Ascending aorta (tissue), 2 donors: ENCODE measurements at regions not wholly inside any gene's neighbourhood (a gene's known extent, or its start where the extent isn't known, plus 50 kb on each side); places are given as distances from the start of the nearest gene placed in this dataset.

Experiments
- DNase-seq, 2 donors: peaks; one replicate each; pipeline ENCODE4 v3.0.0-alpha.2; 2019; ENCODE audit warnings: low spot score in 2 of 2
- H3K27ac ChIP-seq, 2 donors: fragments of 200-600 bp; sonication (generic); one replicate each; pipeline ENCODE4 v1.5.1; 2016 to 2017; ENCODE audit warnings: mild to moderate bottlenecking in 1 of 2
- H3K27me3 ChIP-seq: fragments of 200-600 bp; sonication (generic); one replicate; pipeline ENCODE4 v1.5.1; 2017
- H3K36me3 ChIP-seq, 2 donors: fragments of 200-600 bp; sonication (generic); one replicate each; pipeline ENCODE4 v1.5.1; 2016
- H3K4me1 ChIP-seq, 2 donors: fragments of 200-600 bp; sonication (generic); one replicate each; pipeline ENCODE4 v1.5.1; 2016 to 2017; ENCODE audit warnings: mild to moderate bottlenecking in 1 of 2
- H3K4me3 ChIP-seq, 2 donors: fragments of 200-600 bp; sonication (generic); one replicate each; pipeline ENCODE4 v1.5.1; 2016 to 2017; ENCODE audit warnings: mild to moderate bottlenecking in 1 of 2
- H3K9me3 ChIP-seq, 2 donors: fragments of 200-600 bp; sonication (generic); one replicate each; pipeline ENCODE4 v1.5.1; 2016
- intact Hi-C: fragments of 100-400 bp; cut with DNase I; formaldehyde crosslinking; loops from one replicate; pipeline ENCODE4 v1.15.1; 2023
- TF ChIP-seq, protein P1 (sequence below), 3 experiments: fragments of 200-600 bp in 2 of 3; fragments of 450-650 bp in 1 of 3; sonication (generic) in 2 of 3; IDR thresholded peaks; one replicate each; pipeline ENCODE4 v1.5.1; 2016 to 2019; ENCODE audit warnings: antibody characterized with exemption in 3 of 3, mild to moderate bottlenecking in 1 of 3, moderate library complexity in 1 of 3

DNA sequence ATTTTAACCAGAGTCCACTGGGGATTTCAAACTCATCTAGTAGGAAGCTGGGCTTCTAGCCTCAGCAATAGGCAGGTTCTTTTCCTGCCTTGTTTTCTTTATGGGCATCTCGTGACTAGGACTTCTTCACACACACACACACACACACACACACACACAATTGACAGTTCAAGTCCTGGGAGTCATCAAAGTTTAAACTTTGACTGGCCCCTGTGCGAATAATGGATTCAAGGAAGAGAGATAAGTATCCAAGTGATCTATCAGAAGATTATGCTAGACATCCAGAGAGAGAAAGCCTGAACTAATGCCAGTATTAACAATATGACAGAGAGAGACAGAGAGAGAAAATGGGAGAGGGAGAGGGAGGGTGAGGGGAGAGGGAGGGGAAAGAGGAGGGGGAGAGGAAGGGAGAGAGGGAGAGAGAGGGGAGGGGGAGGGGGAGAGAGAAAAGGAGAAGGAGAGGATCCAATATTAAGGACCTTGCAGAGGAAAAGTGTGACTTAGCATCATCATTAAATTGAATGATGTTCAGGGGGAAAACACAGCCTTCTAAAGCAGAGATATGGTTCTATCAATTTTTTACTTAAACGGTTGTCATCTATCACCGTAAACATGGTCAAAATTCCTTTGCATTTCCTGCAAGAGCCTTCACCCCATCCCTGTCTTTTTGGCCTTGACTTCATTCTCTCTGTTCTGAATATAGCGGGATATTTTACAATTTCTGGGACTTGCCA lies 327.6 kb upstream of the ZEB2 start:
- Histone ChIP-seq H3K9me3 (no peaks in the 10 kb centered on the region), H3K4me3 (no peak overlapping the region), H3K36me3 (no peaks in the 10 kb centered on the region), H3K27ac (no peak overlapping the region), H3K4me1 (no peaks in the 10 kb centered on the region), H3K27me3 (no peaks in the 10 kb centered on the region)
- intact Hi-C loops: no loop called here
- TF ChIP-seq, protein P1, sequence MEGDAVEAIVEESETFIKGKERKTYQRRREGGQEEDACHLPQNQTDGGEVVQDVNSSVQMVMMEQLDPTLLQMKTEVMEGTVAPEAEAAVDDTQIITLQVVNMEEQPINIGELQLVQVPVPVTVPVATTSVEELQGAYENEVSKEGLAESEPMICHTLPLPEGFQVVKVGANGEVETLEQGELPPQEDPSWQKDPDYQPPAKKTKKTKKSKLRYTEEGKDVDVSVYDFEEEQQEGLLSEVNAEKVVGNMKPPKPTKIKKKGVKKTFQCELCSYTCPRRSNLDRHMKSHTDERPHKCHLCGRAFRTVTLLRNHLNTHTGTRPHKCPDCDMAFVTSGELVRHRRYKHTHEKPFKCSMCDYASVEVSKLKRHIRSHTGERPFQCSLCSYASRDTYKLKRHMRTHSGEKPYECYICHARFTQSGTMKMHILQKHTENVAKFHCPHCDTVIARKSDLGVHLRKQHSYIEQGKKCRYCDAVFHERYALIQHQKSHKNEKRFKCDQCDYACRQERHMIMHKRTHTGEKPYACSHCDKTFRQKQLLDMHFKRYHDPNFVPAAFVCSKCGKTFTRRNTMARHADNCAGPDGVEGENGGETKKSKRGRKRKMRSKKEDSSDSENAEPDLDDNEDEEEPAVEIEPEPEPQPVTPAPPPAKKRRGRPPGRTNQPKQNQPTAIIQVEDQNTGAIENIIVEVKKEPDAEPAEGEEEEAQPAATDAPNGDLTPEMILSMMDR (IDR thresholded peaks at IDR 0.05): no peak
- no peak for DNase-seq

DNA sequence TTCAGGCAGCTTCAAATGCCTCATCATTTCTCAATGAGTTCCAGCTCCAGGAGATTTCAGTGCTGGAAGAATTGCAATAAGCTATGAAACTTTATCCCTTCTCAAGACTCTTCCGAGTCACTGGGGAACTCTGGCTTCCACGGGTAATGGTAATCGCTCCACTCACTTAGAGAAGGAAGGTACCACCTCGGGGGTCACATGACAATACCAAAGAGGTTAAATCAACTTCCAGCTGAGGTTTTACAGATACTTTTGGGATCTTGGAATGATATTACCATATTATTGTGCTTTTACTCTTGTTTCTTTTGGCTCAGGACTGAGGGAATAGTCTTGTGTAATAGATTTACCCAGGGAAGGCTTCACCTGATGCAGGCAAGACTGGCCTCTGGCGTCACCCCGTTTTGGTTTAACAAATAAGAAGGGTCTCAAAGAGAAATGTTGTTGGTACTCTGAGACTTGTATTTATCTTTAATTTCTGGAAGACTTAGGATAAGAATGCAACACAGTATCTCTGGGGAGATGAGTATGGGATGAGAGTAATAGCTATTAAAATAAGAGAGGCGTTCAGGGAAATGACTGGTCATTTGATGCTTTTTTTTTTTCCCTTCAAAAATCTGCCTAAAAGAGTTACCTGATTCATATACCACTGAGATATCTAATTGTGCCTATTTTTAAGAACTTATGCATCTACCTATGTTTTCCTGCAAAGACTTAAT lies 316.9 kb upstream of the ZEB2 start:
- Histone ChIP-seq H3K4me1 (no peaks in the 10 kb centered on the region), H3K36me3 (no peaks in the 10 kb centered on the region), H3K27ac (no peak overlapping the region), H3K4me3 (no peak overlapping the region), H3K9me3 (no peaks in the 10 kb centered on the region), H3K27me3 (no peaks in the 10 kb centered on the region)
- TF ChIP-seq, protein P1 (IDR thresholded peaks at IDR 0.05): no peak
- intact Hi-C loops: no loop called here
- no peak for DNase-seq

DNA sequence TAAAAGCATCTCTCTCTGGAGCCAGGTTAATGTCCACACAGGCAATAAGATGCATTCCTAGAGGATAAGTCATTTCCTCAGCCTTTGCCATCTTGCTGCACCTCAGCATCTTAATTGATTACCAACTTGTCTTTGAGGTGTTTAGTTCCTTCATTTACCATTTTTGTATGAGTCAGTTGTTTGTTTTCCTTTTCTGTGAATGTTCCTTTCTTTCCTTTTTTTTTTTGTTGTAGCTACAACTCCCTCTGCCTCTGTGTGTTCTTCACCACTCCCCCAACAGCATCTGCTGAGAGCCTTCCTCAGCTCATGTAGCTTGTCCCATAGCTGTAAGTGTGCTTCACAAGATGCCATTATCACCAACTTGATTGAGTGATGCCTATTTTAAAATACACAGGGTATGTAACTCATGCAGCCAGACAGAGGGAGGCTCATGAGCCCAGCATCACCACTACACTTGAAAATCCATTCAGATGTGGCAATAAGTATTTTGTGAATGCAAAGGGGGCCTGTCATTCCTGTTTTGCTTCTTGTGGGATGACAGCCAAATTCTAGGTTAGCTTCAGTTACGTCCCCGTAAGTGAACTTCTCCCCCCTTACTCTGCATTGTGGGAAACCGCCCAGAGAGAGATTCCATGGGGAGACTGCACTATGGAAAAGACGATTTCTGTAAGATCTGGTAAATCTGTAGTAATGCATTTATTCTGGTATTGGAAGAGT lies 315.9 kb upstream of the ZEB2 start:
- Histone ChIP-seq H3K27ac (no peak overlapping the region), H3K9me3 (no peaks in the 10 kb centered on the region), H3K36me3 (no peaks in the 10 kb centered on the region), H3K4me1 (no peaks in the 10 kb centered on the region), H3K27me3 (no peaks in the 10 kb centered on the region), H3K4me3 (no peak overlapping the region)
- intact Hi-C loops: no loop called here
- TF ChIP-seq, protein P1 (IDR thresholded peaks at IDR 0.05): no peak
- no peak for DNase-seq

DNA sequence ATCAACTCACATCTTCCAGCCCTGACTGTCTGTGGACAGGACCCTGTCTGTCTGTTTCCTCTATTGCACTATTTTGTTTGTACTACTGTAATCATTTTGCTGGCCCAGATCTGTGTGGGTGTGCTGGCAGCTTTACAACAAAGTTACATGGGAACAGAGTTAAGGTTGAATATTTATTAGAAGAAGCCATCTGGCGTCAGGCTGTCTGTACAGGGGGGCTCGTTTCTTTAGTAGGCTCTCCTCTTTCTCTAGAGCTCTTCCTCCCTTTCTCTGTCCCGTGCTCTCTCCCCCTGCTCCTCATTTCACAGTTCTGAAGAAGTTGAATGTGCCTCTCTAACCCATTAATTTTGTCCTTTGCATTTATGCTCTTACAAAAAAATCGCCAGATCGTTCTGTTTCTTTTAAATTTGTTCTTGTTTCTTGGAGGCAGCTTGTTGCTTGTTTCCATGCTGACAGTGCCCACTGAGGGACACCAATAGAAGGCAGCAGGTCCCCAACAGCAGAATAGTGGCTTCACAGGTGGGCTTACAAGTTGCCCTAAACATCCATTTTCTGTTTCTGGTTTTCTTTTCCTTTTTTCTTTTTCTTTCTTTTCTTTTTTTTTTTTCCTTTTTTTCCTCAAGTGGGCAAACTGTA lies 315.2 kb upstream of the ZEB2 start:
- Histone ChIP-seq H3K9me3 (no peaks in the 10 kb centered on the region), H3K36me3 (no peaks in the 10 kb centered on the region), H3K4me1 (no peaks in the 10 kb centered on the region), H3K27me3 (no peaks in the 10 kb centered on the region), H3K4me3 (no peak overlapping the region), H3K27ac (no peak overlapping the region)
- intact Hi-C loops: no loop called here
- DNase-seq: no peak
- TF ChIP-seq, protein P1 (IDR thresholded peaks at IDR 0.05): no peak

DNA sequence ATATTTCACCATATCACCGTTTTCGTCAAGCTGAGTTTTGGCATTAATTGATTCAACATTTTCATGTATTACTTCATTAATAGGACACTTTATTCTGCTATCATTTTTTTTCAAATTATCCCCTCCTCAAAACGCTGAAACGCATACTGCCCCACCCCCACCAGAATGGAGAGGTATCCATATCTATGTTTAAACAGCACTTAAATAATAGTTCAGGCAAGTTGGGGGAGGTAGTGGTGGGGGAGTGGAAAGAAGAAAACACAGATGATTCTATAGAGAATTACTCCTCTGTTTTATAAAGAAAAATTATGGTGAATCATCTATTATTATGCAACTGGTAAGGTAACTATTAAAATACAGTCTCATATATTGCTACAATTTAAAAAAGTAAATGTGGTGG lies 314.4 kb upstream of the ZEB2 start:
- no peak overlapping the region for H3K27ac ChIP-seq
- H3K4me3 ChIP-seq: no peak overlapping the region
- no peak for DNase-seq
- intact Hi-C loops: no loop called here
- no peaks in the 10 kb centered on the region for H3K9me3 ChIP-seq
- no peaks in the 10 kb centered on the region for H3K27me3 ChIP-seq
- TF ChIP-seq, protein P1 (IDR thresholded peaks at IDR 0.05): no peak
- no peaks in the 10 kb centered on the region for H3K4me1 ChIP-seq
- no peaks in the 10 kb centered on the region for H3K36me3 ChIP-seq
